HFFc6 (cell line): ENCODE measurements at regions not wholly inside any gene's neighbourhood (a gene's known extent, or its start where the extent isn't known, plus 50 kb on each side); places are given as distances from the start of the nearest gene placed in this dataset.
"Not testable (repeated sequence)": the region's sequence is repeated elsewhere in the genome, so short reads cannot be mapped to it uniquely, and the experiment has no call there.

Experiments used
- DNase-seq: peaks from one replicate; pipeline ENCODE4 v3.0.0-alpha.2; 2018
- H3K27ac Mint-ChIP-seq: 2 replicates; pipeline ENCODE4 v1.8.0; 2020; ENCODE audit warnings: mild to moderate bottlenecking, mixed read lengths
- H3K27me3 Mint-ChIP-seq: 2 replicates; pipeline ENCODE4 v1.8.0; 2021; ENCODE audit warnings: mild to moderate bottlenecking, moderate library complexity, mixed read lengths; ENCODE audit not compliant: insufficient read depth
- H3K36me3 Mint-ChIP-seq: 2 replicates; pipeline ENCODE4 v1.8.0; 2021; ENCODE audit warnings: low read depth, mixed read lengths
- H3K4me1 Mint-ChIP-seq: 2 replicates; pipeline ENCODE4 v1.8.0; 2020; ENCODE audit warnings: low read depth, mixed read lengths
- H3K4me3 Mint-ChIP-seq: 2 replicates; pipeline ENCODE4 v1.8.0; 2020; ENCODE audit warnings: mild to moderate bottlenecking, moderate library complexity, mixed read lengths
- H3K9me3 Mint-ChIP-seq: 2 replicates; pipeline ENCODE4 v1.8.0; 2020; ENCODE audit warnings: mild to moderate bottlenecking, mixed read lengths
- TF ChIP-seq, protein P1 (sequence below): fragments of 200-600 bp; sonication (generic); IDR thresholded peaks from 2 replicates; pipeline ENCODE4 v1.5.0; 2021; ENCODE audit warnings: antibody characterized with exemption, mild to moderate bottlenecking

DNA sequence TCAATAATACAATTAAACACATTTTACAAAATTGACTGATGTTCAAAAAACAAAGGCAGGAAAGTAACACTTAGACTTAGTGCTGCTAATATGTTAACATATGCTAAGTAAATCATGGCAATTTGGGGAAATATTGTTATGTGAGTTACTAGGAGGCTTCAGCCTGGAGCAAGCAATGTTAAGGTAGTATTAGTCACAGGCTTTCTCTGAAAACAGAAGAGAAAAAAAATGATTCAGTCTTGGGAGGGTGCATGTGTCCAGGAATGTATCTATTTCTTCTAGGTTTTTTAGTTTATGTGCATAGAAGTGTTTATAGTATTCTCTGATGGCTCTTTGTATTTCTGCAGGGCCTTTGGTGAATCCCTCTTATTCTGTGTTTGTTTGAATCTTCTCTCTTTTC is 345.8 kb upstream of the TFPI start:
- peak; percentile 30 for DNase-seq
- H3K4me3 Mint-ChIP-seq, result no peak overlapping the region
- H3K36me3 Mint-ChIP-seq, result no peaks in the 10 kb centered on the region

DNA sequence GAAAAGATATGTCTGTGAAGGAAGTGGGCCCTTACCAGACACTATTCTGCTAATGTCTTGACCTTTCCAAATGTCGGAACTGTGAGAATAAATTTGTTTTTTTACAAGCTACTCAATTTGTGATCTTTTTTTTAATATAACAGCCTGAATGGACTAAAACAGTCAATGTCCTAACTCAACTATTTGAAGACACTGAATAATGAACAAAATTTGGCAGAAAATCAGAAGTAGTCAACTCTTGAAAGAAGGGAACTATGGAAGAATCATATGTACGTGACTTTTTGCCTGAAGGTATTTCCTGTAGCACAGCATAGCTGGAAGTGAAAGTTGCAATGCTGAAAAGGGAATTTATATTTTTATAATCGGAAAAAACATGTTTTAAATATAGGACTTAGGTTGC is 351.8 kb upstream of the TFPI start:
- H3K4me1 Mint-ChIP-seq, result no peaks in the 10 kb centered on the region
- TF ChIP-seq, protein P1, sequence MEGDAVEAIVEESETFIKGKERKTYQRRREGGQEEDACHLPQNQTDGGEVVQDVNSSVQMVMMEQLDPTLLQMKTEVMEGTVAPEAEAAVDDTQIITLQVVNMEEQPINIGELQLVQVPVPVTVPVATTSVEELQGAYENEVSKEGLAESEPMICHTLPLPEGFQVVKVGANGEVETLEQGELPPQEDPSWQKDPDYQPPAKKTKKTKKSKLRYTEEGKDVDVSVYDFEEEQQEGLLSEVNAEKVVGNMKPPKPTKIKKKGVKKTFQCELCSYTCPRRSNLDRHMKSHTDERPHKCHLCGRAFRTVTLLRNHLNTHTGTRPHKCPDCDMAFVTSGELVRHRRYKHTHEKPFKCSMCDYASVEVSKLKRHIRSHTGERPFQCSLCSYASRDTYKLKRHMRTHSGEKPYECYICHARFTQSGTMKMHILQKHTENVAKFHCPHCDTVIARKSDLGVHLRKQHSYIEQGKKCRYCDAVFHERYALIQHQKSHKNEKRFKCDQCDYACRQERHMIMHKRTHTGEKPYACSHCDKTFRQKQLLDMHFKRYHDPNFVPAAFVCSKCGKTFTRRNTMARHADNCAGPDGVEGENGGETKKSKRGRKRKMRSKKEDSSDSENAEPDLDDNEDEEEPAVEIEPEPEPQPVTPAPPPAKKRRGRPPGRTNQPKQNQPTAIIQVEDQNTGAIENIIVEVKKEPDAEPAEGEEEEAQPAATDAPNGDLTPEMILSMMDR, result no peak
- H3K27ac Mint-ChIP-seq, result no peak overlapping the region
- H3K27me3 Mint-ChIP-seq, result peaks cover 3% of the 10 kb centered on the region
- DNase-seq, result no peak
- H3K36me3 Mint-ChIP-seq, result no peaks in the 10 kb centered on the region
- no peak overlapping the region for H3K4me3 Mint-ChIP-seq
- H3K9me3 Mint-ChIP-seq, result no peaks in the 10 kb centered on the region

More for the DNA sequence above, 345.8 kb upstream of the TFPI start:
- no peaks in the 10 kb centered on the region for H3K4me1 Mint-ChIP-seq
- TF ChIP-seq, protein P1, result no peak
- H3K27ac Mint-ChIP-seq, result no peak overlapping the region
- H3K9me3 Mint-ChIP-seq, result no peaks in the 10 kb centered on the region
- peaks cover 4% of the 10 kb centered on the region for H3K27me3 Mint-ChIP-seq

DNA sequence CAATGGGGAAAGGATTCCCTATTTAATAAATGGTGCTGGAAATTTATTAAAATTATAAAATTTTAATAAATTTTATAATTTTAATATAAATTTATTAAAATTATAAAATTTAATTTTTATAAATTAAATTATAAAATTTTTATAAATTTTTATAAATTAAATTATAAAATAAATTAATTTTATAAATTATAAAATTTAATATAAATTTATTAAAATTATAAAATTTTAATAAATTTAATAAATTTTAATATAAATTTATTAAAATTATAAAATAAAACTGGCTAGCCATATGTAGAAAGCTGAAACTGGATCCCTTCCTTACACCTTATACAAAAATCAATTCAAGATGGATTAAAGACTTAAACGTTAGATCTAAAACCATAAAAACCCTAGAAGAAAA is 356.7 kb upstream of the TFPI start:
- H3K27me3 Mint-ChIP-seq, H3K4me3 Mint-ChIP-seq, H3K4me1 Mint-ChIP-seq, H3K27ac Mint-ChIP-seq, H3K36me3 Mint-ChIP-seq, H3K9me3 Mint-ChIP-seq, DNase-seq: not testable (repeated sequence)

DNA sequence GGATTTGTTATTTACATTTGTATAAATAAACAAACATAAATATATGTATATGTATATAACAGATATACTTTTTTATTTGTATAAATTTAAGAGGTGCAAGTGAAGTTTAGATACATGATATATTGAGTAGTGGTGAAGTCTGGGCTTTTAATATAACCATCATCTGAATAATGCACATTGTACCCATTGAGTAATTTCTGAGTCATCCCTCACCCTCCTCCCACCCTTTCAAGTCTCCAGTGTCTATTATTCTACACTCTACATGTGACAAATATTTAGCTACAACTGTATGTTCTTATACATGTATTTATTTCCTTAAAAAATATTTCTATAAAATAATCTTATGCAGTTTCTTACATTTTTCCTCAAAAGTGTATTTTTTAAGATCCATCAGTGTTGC is 358.7 kb upstream of the TFPI start:
- Mint-ChIP-seq H3K9me3 (no peaks in the 10 kb centered on the region), H3K27ac (no peak overlapping the region), H3K27me3 (no peaks in the 10 kb centered on the region), H3K4me1 (peaks cover 11% of the 10 kb centered on the region), H3K4me3 (no peak overlapping the region), H3K36me3 (no peaks in the 10 kb centered on the region)
- TF ChIP-seq, protein P1, result no peak
- DNase-seq, result no peak

DNA sequence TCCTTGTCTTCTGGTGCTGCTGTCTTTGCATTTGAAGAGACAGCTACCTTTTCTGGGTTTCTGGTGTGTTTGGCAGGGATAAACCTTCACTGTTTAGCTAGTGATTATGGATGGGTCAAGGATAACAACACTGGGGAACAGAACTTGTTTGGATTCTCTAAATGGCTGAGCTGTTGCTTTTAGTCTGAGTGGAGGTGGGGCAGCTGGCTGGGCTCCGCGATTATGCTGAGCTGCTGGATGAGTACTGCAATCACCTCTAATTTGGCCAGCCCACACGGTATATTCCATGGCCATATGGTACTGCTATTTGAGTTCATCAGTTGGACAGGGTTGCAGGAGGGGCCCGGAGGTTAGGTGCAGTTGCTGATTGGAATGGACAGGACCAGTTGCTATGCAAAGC is 361.6 kb upstream of the TFPI start:
- Mint-ChIP-seq H3K9me3 (no peaks in the 10 kb centered on the region), H3K36me3 (no peaks in the 10 kb centered on the region), H3K27ac (no peak overlapping the region), H3K4me3 (no peak overlapping the region), H3K4me1 (peaks cover 17% of the 10 kb centered on the region), H3K27me3 (no peaks in the 10 kb centered on the region)
- DNase-seq, result no peak
- TF ChIP-seq, protein P1, result no peak

DNA sequence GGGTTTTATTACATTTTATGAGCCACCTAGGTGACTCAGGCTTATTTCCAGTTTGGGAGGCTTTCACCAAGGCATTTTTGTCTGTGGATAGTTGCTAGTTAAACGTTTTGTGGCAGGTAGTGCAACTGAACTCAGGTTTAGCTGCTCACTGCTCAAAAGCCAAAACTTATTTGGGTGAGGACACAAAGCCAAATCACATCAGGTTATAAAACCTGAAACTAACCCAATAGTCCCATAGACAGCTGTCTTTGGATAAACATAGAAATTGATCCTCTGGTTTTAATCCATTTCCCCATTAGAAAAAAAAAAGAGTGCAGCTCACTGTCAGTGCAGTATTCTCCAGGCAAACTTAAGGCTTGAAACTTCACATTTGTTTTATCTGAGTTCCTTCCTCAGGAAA is 362.6 kb upstream of the TFPI start:
- Mint-ChIP-seq H3K36me3 (no peaks in the 10 kb centered on the region), H3K27me3 (no peaks in the 10 kb centered on the region), H3K4me3 (no peak overlapping the region), H3K4me1 (peaks cover 18% of the 10 kb centered on the region), H3K27ac (no peak overlapping the region), H3K9me3 (no peaks in the 10 kb centered on the region)
- DNase-seq, result no peak
- TF ChIP-seq, protein P1, result no peak
